ENCODE measurements at regions not wholly inside any gene's neighbourhood (a gene's known extent, or its start where the extent isn't known, plus 50 kb on each side); places are given as distances from the start of the nearest gene placed in this dataset.
"Not testable (repeated sequence)": the region's sequence is repeated elsewhere in the genome, so short reads cannot be mapped to it uniquely, and the experiment has no call there.

DNA sequence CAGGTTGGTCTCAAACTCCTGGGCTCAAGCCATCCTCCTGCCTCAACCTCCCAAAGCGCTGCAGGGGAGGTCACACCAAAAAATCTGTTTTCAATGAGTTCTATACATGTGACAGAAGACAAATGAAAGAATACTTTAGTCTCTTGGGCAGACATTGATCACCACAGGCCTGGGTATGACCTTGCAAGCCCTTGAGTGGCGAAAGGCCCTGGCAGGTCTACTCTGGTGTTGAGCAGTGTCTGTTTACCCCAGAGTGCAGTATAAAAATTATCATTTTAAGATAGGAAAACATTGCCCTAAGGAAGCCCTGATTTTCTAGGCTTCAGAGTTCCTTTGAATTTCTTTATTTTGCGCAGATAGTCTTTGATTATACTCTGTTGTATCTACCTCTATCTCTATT lies 61.6 kb upstream of the GBE1 start:
- DNase-seq, result no peak

DNA sequence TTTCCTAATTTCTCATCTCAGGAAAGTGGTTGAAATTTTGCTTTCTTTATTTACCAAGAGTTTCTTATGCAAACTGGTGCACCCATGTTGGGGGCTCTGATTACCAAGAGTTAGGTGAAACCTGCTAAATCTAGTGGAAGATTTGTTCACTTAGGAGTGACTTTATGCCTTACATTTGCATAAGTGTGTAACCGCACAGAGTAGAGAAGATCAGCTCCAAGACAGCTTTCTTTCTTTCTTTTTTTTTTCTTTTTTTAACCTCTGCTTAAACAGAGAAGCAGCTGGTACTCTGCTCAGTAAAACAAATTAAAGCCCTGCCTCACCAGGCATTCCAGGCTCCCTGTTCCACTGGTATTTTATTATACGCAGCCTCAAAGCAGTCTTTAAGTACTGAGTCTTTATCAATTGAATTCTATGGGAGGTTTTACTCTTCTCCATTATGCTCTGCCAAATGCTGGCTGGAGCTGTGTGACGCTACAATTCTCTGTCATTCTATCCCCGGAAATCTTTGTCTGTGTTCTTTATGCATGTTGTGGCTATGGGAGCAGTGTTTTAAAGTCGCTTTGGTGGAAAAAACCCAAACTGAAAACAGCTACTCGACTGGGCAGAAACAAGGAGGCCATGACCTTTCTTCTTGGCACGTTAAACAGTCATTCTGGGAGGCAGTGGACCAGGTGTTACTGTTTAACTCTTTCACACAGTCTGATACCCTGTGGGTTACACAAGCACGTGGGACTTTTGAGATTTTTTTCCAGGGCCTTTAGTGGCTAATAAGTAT lies 55.2 kb upstream of the GBE1 start:
- DNase-seq, result no peak

DNA sequence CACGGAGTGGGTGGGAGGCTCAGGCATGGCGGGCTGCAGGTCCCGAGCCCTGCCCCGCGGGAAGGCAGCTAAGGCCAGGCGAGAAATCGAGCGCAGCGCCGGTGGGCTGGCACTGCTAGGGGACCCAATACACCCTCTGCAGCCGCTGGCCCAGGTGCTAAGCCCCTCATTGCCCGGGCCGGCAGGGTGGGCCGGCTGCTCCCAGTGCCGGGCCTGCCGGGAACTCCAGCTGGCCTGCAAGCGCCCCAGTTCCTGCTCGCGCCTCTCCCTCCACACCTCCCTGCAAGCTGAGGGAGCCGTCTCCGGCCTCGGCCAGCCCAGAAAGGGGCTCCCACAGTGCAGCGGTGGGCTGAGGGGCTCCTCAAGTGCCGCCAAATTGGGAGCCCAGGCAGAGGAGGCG lies 50.7 kb upstream of the GBE1 start:
- DNase-seq, result not testable (repeated sequence)
